ENCODE measurements at regions not wholly inside any gene's neighbourhood (a gene's known extent, or its start where the extent isn't known, plus 50 kb on each side); places are given as distances from the start of the nearest gene placed in this dataset.

DNA sequence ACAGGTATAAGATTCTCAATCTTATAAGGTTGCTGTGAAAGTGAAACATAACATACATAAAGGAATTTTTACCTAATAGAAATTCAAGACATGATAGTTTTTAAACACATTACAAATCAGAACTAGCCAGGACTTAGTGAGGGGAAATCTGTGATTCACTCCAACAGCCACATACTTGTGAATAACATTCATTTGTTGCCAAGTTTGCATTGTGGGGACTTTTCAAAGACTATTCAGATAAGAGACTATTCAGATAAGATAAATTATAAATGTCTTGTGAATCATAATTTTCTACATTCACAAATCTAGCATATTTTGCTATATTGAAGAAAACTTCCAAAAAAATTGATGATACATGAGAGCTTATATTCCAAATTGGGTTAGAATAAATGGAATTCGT, 345.3 kb upstream of the CDH20 start:
- DNase-seq: no peak

DNA sequence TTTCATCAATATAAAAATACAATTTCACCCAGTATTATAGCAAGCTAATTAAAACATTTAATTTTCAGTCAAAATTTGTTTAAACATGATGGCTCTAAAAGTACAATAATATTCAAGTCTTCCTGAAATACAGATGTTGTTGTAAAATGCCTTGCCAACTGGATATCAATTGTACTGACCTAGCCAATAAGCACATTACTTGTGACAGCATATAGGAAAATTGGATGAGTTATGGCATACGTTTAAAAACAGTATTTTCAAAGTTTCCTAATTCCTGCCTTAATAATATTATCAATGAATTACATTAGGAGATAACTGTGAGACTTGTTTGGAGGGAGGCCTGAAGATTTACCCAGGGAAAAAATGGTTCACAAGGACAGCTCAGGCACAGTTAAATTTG, 336.9 kb upstream of the CDH20 start:
- DNase-seq: no peak

DNA sequence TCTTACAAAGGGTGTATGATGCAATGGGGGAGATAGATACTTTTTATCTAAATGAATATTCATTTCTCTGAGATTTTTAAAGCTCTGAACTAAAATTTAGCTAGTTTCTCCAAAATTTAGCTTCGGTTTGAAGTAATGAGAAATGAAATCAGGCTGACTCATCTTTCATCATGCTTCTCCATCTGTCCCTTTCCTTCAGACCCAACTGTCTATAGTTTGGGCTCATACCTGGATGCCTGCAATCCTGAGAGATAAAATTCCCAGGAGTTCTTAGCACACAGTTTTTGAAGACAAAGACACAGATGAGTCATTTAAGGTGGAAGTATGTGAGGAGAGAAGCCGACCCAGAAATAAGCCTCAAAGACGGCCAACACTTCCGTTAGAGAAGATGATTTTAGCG, 336.4 kb upstream of the CDH20 start:
- DNase-seq: no peak

DNA sequence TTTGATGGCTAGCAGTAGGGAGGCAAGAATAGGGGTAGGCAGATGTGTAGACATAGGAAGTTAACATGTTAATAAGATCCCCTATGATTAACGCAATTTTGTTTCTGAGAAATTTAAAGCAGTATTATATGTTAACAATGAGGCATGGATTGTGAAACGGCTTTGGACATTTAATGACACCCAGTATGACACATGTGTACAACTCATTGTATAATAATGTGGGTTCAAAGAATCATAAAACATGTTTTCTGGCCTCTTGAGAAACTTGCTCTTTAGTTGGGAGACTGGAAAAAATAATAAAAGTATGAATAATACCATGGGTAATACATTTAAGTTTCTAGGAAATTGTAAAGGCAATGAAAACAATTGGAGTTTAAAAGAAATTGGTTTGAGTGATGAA, 332.1 kb upstream of the CDH20 start:
- no peak for DNase-seq

DNA sequence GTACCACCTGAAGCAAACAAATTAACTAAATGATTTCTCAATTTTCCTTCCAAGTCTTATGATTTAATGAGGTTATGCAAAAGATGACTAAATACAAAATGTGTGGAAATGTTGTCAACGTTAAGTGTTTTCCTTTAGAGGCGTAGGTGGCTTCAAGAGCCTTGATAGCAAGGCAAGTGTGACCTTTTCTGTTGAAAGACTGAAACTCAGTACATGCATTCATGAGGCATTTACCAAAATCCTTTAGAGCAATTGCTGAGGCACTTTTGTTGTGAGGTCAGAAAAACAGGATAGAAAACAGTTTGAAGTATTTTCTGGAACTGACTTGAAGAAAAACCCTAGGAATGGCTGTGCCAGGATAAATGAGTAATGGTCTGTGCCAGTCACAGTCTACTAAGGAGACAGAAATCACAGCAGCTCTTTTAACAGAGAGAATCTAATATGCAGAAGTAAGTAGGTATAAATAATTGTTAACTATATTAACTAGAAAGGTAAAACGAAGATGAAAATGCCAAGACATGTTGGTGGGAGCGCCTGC, 326.5 kb upstream of the CDH20 start:
- no peak for DNase-seq

DNA sequence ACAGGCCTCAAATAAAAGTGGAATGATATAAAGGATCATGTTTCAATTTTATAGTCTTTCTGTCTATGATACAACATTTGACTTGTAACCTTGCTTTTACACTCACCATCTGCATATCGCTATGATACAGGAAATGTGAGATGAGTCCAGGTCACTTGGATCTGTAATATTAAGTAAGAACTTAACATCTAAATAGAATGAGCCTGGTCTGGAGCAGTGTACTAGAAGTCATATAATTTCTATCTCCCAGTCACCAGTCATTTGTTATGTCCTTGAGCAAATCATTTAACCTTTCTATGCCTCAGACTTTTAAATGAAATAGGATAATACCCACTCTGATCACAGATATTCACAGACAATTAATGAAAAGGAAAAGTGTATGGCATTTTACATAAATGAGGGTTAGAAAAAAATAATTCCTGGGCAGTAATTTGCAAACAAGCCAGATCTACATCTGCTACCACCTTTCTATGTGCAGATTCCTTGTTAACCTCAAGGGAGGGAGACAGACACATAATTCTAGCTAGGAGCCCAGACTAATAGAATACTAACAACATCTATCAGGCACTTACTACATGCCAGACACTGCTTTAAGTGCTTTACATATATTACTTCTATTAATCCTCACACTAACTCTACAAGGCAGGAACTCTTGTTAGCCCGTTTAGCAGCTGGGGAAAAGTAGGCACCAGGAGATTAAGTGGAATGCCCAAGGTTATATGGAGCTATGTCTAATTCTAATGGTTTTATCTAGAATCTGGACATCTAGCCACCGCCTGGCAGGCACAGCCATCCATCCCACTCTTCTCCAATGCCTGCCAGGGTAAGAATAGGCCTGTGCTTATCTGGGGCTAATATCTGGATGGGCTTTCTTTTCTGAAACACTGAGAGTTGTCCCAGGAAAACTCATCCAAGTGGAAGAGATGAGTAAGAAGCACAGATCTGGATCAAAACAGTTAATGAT, 313.6 kb upstream of the CDH20 start:
- DNase-seq: no peak

DNA sequence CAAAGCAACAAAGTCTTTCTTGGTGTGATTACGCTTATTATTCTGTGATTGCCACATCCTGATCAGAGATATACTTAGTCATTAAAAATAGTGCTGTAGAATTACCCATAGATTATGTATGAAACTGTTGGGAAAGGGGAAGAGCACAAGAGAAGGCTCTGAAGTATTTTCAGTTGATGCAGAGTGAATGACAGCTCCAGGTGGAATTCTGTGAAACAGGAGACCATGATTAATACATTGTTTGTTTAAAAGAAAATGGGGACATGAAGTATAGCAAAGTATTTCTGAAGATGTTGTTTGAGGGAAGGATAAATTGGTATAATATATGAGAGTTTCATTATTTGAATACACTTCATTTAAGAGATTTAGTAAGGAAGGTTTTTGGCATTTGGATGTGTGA, 307.6 kb upstream of the CDH20 start:
- DNase-seq: no peak

DNA sequence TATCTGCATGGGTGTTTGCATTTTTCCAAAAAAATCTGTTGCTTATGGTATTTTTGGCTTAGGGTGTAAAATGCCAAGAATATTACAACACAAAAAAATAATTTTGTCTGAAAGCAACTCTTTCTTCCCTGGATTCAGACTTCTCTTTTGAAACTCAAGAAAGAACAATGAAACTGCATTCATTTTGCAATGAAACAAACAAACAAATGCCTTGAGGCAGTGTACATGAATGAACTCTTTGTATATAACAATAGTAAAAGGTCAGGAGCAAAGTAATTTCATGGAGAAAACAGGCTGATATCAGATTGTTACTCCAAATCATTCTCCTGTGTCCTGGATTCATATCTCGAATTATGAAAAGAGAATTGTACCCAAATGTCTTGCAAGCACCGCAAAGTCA, 301.6 kb upstream of the CDH20 start:
- no peak for DNase-seq

DNA sequence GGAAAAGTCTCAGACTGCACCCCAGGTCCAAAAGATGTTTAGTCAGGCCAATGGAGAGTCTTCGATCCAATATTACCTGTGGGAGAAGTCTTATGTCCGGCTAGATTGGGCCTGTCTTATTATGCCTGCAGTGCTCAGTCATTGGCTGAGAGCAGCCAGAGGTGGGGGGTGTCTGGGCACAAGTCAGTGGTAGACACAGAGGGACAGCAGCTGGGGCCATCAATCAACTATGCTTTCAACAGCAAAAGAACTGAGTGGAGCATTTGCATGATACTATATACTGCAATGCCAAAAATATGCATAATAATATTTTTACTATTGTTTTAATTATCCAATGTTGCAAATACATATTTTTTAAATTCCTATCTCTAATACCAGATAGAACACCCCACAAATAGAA, 298.6 kb upstream of the CDH20 start:
- DNase-seq: no peak

DNA sequence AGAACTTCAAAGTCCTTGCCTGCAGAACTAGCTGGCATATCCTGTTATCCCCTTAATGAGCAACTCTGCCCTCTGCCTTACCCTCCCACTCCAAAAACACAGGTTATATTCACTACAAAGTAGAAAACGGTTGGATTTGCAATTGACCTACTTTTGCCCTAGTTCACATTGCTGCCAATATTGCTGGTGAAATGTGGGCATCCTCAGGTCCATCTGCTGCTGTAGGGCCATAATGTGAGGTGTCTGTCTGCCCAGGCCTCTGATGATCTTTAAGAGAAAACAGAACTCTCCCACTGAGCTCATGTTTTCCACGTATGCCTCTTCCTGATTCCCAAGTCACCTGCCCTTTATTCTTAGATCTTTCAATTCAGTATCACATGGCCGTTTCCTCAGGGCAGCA, 294.0 kb upstream of the CDH20 start:
- DNase-seq: no peak

DNA sequence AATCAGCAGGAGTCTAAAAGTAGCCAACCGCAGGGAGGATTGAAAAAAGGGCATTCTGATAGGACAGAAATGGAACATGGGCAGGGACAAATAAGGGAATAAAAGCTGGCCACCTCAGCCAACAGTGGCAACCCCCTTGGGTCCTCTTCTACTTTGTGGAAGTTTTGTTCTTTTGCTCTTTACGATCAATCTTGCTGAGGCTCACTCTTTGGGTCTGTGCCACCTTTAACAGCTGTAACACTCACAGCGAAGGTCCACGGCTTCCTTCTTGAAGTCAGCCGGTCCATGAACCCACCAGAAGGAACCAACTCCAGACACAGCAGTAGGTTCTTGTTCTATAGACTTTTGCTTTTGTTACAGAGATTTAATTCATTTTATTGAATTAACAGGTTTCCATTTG, 285.4 kb upstream of the CDH20 start:
- DNase-seq: no peak

DNA sequence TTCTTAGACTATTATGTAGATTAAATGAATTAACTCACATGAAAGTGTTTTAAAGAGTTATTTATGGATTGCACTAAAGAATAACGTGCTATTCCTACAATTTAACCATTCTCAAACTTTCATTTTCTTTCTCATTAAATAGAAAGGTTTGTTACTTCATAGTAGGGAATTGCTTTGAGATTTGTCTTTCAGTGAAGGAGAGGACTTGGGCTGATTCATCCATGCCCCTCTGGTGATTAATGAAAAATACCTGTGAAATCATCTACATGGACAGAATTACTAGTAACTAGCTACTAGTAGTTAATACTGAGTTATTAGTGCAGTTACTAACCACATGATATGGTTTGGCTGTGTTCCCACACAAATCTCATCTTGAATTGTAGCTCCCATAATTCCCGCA, 275.8 kb upstream of the CDH20 start:
- DNase-seq: no peak

DNA sequence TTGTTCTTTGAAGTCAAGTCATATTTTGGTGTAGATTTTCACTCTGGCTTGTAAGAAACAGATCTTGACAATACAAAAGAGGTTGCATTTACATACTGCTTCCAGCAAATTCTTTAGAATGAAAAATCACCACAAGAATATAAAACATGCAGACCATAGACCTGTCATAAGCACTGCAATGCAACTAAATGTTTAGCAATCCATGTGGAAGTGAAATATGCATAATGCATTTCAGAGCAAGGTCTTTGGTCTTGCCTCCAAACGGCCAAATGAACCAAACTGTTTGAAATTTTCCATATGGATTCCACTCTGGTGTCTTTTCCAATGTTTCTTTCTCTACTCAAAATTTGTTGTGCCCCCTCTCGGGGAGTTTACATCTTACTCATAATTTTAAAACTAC, 271.0 kb upstream of the CDH20 start:
- DNase-seq: no peak

DNA sequence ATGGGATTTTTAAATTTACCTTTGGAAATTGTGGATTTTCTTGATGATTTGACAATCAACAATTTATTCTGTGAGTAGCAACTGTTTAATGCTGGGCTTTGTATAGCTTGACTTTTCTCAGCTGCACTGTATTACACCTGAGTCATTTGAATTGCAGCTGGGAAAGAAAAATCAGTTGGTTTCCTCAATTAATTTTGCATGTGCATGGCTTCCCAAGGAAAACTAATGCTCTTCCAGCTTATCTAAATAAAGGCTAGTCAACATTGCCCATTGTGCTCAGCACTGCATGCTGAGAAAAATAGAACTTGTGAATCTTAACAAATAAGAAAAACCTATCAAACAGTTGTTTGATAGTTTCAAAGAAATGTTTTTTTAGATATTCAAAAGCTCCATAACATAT, 268.3 kb upstream of the CDH20 start:
- no peak for DNase-seq

DNA sequence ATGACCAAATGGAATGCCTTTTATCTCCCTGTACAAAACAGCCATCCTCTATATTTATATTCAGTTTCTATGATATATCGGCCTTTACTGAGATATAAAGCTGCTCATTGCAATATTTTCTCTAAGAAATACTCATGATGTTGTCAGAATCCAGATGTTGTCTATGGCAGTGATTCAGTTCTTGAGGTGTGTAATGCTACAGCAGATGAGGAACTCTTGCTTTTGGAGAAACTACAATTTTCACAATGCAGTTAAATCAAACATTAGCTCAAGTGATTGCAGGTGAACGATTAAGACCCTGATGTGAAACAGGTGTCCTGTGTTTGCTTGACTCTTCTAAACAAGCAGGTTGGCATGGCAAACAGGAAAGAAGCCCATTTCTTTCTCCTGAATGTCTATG, 256.2 kb upstream of the CDH20 start:
- DNase-seq: no peak

DNA sequence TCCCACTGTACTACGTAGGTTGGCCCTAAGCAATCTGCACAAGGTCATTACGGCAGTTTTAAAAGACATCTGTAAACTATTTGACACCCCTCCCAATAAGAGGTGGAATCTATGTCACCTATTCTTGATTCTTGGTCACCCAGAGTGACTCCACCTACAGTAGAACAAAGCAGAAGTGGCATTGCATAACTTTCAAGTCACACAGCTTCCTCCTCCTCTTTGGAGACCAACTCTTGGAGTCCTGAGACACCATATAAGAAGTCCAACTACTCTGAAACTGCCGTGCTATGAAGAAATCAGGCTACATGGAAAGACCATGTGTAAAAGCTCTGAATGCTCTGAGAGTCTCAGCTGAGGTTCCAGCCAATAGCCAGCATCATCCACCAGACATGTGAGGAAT, 253.5 kb upstream of the CDH20 start:
- DNase-seq: no peak

DNA sequence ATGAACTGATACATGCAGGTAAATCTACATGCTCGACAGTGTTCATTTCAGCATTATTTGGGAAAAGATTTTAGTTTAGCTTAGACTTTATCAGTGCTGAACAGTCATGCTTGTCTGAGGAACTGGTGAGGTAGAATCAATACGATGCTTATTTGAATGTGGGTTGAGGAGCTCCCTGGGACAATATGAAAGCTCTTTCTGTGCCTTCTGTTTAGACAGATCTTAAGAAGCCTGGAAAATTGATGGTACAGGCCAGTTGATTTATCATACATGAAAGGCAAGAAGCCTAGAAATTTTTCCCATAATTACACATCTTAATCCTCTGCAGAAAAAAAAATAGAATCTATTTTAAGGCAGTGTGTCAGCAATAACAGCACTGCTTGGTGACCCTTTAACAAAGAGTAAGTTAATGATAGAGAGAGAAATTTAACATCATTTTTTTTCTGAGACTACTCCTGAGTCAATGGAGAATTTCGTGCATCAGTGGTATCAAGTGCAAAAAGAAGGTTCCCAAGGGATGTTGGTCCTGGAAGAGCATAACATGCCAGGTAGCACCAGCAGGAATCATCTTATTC, 252.2 kb upstream of the CDH20 start:
- DNase-seq: no peak

DNA sequence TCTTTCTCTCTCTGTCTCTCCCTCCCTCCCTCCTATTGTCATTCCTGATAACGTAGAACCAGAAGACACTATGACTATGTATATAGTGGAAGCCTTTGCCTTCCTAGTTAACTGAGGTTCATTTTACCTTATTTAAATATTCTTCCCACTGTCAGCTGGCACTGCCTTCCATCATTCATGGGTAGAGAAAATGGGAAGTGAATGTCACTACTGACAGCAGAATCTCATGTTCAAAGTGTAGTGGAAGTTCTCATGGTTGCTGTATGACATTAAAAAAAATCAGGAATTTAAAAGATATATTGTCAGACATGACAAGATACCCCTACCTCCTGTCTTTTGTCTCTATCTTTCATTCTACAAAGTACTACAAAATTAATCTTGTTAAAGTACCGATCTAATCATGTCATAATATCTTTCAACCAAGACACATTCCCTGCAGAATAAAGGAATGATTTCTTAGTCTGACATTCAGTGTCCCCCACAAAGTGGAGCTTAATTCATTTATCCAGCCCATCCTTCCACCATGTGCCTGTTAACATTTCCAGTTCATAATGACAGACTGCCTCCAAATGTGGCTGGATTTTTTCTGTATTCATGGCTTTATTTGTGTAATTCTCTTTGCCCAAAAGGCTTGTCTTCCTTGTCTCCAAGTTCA, 250.1 kb upstream of the CDH20 start:
- DNase-seq: no peak

DNA sequence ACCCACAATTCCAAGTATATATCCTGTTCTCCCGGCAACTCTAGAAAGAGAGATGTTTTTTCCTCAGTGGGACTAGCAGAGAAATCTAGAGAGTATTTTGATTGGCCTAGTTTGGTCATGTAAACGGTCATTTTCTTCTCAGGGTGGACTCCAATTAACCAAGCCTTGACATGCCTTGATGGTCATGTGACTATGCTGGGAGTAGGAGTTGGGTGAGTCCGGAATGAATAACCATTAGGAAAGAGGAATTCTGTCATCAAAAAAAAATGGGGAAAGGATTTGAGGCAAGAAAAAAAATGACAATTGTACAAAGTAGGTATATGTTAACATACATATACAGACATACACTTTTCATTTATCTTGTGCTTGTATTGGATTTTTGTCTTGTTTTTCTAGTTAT, 248.2 kb upstream of the CDH20 start:
- no peak for DNase-seq

DNA sequence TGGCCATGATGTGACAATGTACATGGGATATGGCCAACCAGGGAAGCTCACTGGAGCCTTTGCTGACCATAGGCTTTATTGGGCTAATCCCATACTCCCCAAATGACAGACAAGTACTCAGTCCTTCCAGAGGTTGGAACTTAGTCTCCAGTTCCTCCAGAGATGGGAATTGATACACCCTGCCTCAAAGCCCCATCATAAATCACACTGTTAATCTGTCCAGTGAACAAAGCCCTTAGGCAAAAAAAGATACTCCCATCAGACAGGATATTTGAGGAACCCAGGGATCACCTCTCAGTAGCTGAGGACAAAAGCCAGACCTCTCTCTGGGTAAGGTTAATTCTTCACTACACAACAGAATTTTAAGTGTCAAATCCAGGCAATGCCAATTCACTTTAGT, 247.5 kb upstream of the CDH20 start:
- no peak for DNase-seq

DNA sequence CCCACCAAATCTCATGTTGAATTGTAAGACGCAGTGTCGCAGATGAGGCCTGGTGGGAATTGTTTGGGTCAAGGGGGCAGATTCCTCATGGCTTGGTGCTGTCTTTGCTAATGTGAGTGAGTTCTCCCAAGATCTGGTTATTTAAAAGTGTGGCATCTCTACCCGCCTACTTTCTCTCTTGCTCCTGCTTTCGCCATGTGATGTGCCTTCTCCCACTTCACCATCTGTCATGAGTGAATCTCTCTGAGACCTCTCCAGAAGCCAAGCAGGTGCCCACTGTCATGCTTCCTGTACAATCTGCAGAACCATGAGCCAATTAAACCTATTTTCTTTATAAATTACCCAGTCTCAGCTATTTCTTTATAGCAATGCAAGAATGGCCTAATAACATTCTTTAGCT, 246.6 kb upstream of the CDH20 start:
- no peak for DNase-seq

DNA sequence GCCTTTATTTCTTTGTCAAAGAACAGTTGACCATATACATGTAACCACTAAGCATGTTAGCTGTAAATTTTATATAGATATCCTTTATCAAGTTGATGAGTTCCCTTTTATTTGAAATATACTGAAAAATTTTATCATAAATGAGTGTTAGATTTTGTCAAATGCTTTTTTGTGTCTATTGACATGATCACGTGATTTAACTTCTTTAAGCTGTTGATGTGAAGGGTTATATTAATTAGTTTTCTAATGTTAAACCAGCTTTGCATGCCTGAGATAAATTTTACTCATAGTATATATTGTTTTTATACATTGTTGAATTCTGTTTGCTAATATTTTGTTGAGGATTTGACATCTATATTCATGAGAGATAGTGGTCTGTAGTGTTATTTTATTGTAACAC, 241.9 kb upstream of the CDH20 start:
- DNase-seq: no peak

DNA sequence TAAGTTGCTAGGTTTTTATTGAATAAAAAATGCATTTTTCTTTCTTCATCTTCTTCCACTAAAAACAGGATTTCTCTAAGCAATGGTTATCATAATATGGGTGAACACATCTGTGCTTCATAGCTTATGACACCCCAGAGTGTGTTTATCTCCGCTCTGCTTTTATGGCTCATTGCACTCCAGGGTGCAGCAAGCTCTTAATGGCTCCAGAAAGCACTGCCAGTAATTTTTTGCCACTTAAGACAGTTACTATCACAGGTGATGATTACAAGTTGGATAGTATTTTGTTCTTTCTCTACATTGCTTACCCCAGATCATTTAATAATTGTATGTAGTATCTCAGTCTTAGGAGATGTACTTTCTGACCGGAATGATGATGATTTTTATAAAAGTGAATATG, 239.3 kb upstream of the CDH20 start:
- no peak for DNase-seq

DNA sequence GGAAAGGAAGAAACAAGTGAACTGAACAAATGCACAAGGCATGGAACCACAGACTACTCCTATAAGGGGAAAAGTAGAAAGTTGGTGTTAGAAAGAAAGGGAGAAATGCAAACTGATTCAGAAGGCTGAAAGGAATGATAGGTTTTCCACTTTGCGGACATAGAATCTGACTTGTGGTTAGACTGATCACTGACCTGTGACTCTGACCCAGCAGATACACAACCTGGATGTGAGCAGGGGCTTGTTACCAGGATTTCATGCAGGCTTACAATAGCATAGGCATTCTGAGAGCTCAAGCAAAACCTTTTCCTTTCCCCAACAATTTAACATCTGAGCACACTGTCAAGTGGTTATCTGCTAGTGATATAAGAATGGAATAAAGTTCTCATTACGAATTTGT, 237.0 kb upstream of the CDH20 start:
- no peak for DNase-seq
